ENCODE measurements at regions not wholly inside any gene's neighbourhood (a gene's known extent, or its start where the extent isn't known, plus 50 kb on each side); places are given as distances from the start of the nearest gene placed in this dataset.

- no peaks in the 10 kb centered on the region for H3K36me3 Mint-ChIP-seq (ENCODE audit: low read depth)
- no peaks in the 10 kb centered on the region for H3K27me3 Mint-ChIP-seq
- ChIA-PET POLR2A (no interaction called here), CTCF (no interaction called here)
- no peak overlapping the region for H3K27ac Mint-ChIP-seq
- DNase-seq: no peak
- no peaks in the 10 kb centered on the region for H3K9me3 Mint-ChIP-seq
- no peak overlapping the region for H3K4me3 Mint-ChIP-seq
- no peaks in the 10 kb centered on the region for H3K4me1 Mint-ChIP-seq
Measured at GRCh38 chr3:164612751-164613150, 465.5 kb downstream of the SI start.

GRCh38 chr3:164608554-164609276 lies 469.6 kb downstream of the SI start:
- no peaks in the 10 kb centered on the region for H3K36me3 Mint-ChIP-seq (ENCODE audit: low read depth)
- H3K27me3 Mint-ChIP-seq: no peaks in the 10 kb centered on the region
- ChIA-PET CTCF (no interaction called here), POLR2A (no interaction called here)
- no peak overlapping the region for H3K4me3 Mint-ChIP-seq
- H3K9me3 Mint-ChIP-seq: no peaks in the 10 kb centered on the region
- H3K4me1 Mint-ChIP-seq: no peaks in the 10 kb centered on the region
- DNase-seq: no peak
- H3K27ac Mint-ChIP-seq: no peak overlapping the region

GRCh38 chr3:164604687-164605086 lies 473.6 kb downstream of the SI start:
- H3K27ac Mint-ChIP-seq: no peak overlapping the region
- H3K9me3 Mint-ChIP-seq: no peaks in the 10 kb centered on the region
- ChIA-PET CTCF (no interaction called here), POLR2A (no interaction called here)
- no peaks in the 10 kb centered on the region for H3K36me3 Mint-ChIP-seq (ENCODE audit: low read depth)
- no peak for DNase-seq
- no peak overlapping the region for H3K4me3 Mint-ChIP-seq
- no peaks in the 10 kb centered on the region for H3K4me1 Mint-ChIP-seq
- no peaks in the 10 kb centered on the region for H3K27me3 Mint-ChIP-seq

- Mint-ChIP-seq H3K27ac (no peak overlapping the region), H3K36me3 (ENCODE audit: low read depth) (no peaks in the 10 kb centered on the region), H3K4me1 (no peaks in the 10 kb centered on the region), H3K9me3 (peaks cover 9% of the 10 kb centered on the region), H3K27me3 (no peaks in the 10 kb centered on the region), H3K4me3 (no peak overlapping the region)
- POLR2A ChIA-PET: no interaction called here
- CTCF ChIA-PET: no interaction called here
- no peak for DNase-seq
Measured at GRCh38 chr3:164577667-164578210, 500.6 kb downstream of the SI start.

- H3K9me3 Mint-ChIP-seq: peaks cover 6% of the 10 kb centered on the region
- H3K4me1 Mint-ChIP-seq: no peaks in the 10 kb centered on the region
- CTCF ChIA-PET: no interaction called here
- POLR2A ChIA-PET: no interaction called here
- no peak overlapping the region for H3K27ac Mint-ChIP-seq
- H3K36me3 Mint-ChIP-seq (ENCODE audit: low read depth): no peaks in the 10 kb centered on the region
- no peaks in the 10 kb centered on the region for H3K27me3 Mint-ChIP-seq
- H3K4me3 Mint-ChIP-seq: no peak overlapping the region
- no peak for DNase-seq
Measured at GRCh38 chr3:164572436-164572835, 505.9 kb downstream of the SI start.

GRCh38 chr3:164550857-164551256 lies 527.4 kb downstream of the SI start:
- Mint-ChIP-seq H3K27me3 (no peaks in the 10 kb centered on the region), H3K9me3 (peaks cover 4% of the 10 kb centered on the region), H3K36me3 (ENCODE audit: low read depth) (no peaks in the 10 kb centered on the region), H3K27ac (no peak overlapping the region), H3K4me1 (no peaks in the 10 kb centered on the region), H3K4me3 (no peak overlapping the region)
- DNase-seq: no peak
- ChIA-PET CTCF (no interaction called here), POLR2A (no interaction called here)

- Mint-ChIP-seq H3K27me3 (no peaks in the 10 kb centered on the region), H3K27ac (no peak overlapping the region), H3K4me1 (no peaks in the 10 kb centered on the region), H3K36me3 (ENCODE audit: low read depth) (no peaks in the 10 kb centered on the region), H3K4me3 (no peak overlapping the region), H3K9me3 (no peaks in the 10 kb centered on the region)
- ChIA-PET POLR2A (no interaction called here), CTCF (no interaction called here)
- no peak for DNase-seq
Measured at GRCh38 chr3:164539215-164539614, 539.1 kb downstream of the SI start.

GRCh38 chr3:164537485-164537884 lies 540.8 kb downstream of the SI start:
- DNase-seq: no peak
- H3K36me3 Mint-ChIP-seq (ENCODE audit: low read depth): no peaks in the 10 kb centered on the region
- POLR2A ChIA-PET: no interaction called here
- no peaks in the 10 kb centered on the region for H3K4me1 Mint-ChIP-seq
- no peak overlapping the region for H3K4me3 Mint-ChIP-seq
- no peaks in the 10 kb centered on the region for H3K9me3 Mint-ChIP-seq
- no peak overlapping the region for H3K27ac Mint-ChIP-seq
- CTCF ChIA-PET: no interaction called here
- H3K27me3 Mint-ChIP-seq: no peaks in the 10 kb centered on the region

GRCh38 chr3:164533275-164533674 lies 545.0 kb downstream of the SI start:
- Mint-ChIP-seq H3K9me3 (no peaks in the 10 kb centered on the region), H3K36me3 (ENCODE audit: low read depth) (no peaks in the 10 kb centered on the region), H3K27ac (no peak overlapping the region), H3K4me3 (no peak overlapping the region), H3K4me1 (no peaks in the 10 kb centered on the region), H3K27me3 (no peaks in the 10 kb centered on the region)
- ChIA-PET POLR2A (no interaction called here), CTCF (no interaction called here)
- no peak for DNase-seq

GRCh38 chr3:164526250-164526649 lies 552.0 kb downstream of the SI start:
- POLR2A ChIA-PET: no interaction called here
- H3K36me3 Mint-ChIP-seq (ENCODE audit: low read depth): no peaks in the 10 kb centered on the region
- H3K27me3 Mint-ChIP-seq: no peaks in the 10 kb centered on the region
- no peaks in the 10 kb centered on the region for H3K4me1 Mint-ChIP-seq
- H3K9me3 Mint-ChIP-seq: peaks cover 11% of the 10 kb centered on the region
- no peak overlapping the region for H3K4me3 Mint-ChIP-seq
- CTCF ChIA-PET: no interaction called here
- no peak for DNase-seq
- H3K27ac Mint-ChIP-seq: no peak overlapping the region

GRCh38 chr3:164524201-164524600 lies 554.1 kb downstream of the SI start:
- H3K36me3 Mint-ChIP-seq (ENCODE audit: low read depth): no peaks in the 10 kb centered on the region
- CTCF ChIA-PET: no interaction called here
- POLR2A ChIA-PET: no interaction called here
- no peak for DNase-seq
- H3K4me1 Mint-ChIP-seq: no peaks in the 10 kb centered on the region
- H3K27ac Mint-ChIP-seq: no peak overlapping the region
- H3K9me3 Mint-ChIP-seq: peaks cover 11% of the 10 kb centered on the region
- no peaks in the 10 kb centered on the region for H3K27me3 Mint-ChIP-seq
- H3K4me3 Mint-ChIP-seq: no peak overlapping the region

- CTCF ChIA-PET: no interaction called here
- Mint-ChIP-seq H3K27ac (no peak overlapping the region), H3K4me3 (no peak overlapping the region), H3K9me3 (peaks cover 11% of the 10 kb centered on the region), H3K4me1 (no peaks in the 10 kb centered on the region), H3K36me3 (ENCODE audit: low read depth) (no peaks in the 10 kb centered on the region), H3K27me3 (no peaks in the 10 kb centered on the region)
- POLR2A ChIA-PET: no interaction called here
- DNase-seq: no peak
Measured at GRCh38 chr3:164522073-164522763, 556.1 kb downstream of the SI start.

GRCh38 chr3:164521644-164522043 lies 556.7 kb downstream of the SI start:
- Mint-ChIP-seq H3K9me3 (peaks cover 11% of the 10 kb centered on the region), H3K4me3 (no peak overlapping the region), H3K36me3 (ENCODE audit: low read depth) (no peaks in the 10 kb centered on the region), H3K27ac (no peak overlapping the region), H3K4me1 (no peaks in the 10 kb centered on the region), H3K27me3 (no peaks in the 10 kb centered on the region)
- no peak for DNase-seq
- ChIA-PET CTCF (no interaction called here), POLR2A (no interaction called here)

- Mint-ChIP-seq H3K27me3 (no peaks in the 10 kb centered on the region), H3K9me3 (peaks cover 11% of the 10 kb centered on the region), H3K4me3 (no peak overlapping the region), H3K27ac (no peak overlapping the region), H3K4me1 (no peaks in the 10 kb centered on the region), H3K36me3 (ENCODE audit: low read depth) (no peaks in the 10 kb centered on the region)
- ChIA-PET POLR2A (no interaction called here), CTCF (no interaction called here)
- no peak for DNase-seq
Measured at GRCh38 chr3:164521139-164521538, 557.2 kb downstream of the SI start.
